ENCODE measurements at regions not wholly inside any gene's neighbourhood (a gene's known extent, or its start where the extent isn't known, plus 50 kb on each side); places are given as distances from the start of the nearest gene placed in this dataset.

DNA sequence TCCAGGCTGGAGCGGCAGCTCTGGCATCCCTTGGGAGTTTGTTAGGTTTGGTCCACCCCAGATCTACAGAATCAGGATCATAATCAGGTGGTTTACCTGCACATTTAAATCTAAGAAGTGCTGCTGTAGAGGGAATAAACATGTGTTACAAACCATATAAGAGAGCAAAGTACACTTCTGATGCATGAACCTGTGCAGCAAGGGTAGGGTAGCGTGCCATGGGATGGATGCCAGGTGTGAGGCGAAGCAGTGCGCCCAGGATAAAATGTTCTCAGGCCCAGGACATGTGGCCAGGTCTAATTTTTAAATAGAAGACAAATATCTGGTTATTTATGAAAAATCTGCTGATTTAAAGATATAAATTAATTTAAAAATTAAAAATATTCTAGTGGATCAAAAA is 308.8 kb upstream of the USP24 start:
- no peak for DNase-seq
- H3K9me3 ChIP-seq, result no peaks in the 10 kb centered on the region
- no peak overlapping the region for H3K27ac ChIP-seq
- WGBS, 3 donors, result 91 to 98% (median 93%) methylated on average over 4 of the region's 4 CpGs
- H3K36me3 ChIP-seq, result no peaks in the 10 kb centered on the region
- intact Hi-C loops (cut with DNase I), result no loop called here
- peaks cover 3% of the 10 kb centered on the region for H3K4me1 ChIP-seq (ENCODE audit: insufficient read depth)
- H3K4me3 ChIP-seq, result no peak overlapping the region
- TF ChIP-seq, protein P1, sequence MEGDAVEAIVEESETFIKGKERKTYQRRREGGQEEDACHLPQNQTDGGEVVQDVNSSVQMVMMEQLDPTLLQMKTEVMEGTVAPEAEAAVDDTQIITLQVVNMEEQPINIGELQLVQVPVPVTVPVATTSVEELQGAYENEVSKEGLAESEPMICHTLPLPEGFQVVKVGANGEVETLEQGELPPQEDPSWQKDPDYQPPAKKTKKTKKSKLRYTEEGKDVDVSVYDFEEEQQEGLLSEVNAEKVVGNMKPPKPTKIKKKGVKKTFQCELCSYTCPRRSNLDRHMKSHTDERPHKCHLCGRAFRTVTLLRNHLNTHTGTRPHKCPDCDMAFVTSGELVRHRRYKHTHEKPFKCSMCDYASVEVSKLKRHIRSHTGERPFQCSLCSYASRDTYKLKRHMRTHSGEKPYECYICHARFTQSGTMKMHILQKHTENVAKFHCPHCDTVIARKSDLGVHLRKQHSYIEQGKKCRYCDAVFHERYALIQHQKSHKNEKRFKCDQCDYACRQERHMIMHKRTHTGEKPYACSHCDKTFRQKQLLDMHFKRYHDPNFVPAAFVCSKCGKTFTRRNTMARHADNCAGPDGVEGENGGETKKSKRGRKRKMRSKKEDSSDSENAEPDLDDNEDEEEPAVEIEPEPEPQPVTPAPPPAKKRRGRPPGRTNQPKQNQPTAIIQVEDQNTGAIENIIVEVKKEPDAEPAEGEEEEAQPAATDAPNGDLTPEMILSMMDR (IDR thresholded peaks at IDR 0.05), result no peak
- TF ChIP-seq EP300 (IDR thresholded peaks at IDR 0.05) (no peak), POLR2A (IDR thresholded peaks at IDR 0.05) (no peak)
- no peaks in the 10 kb centered on the region for H3K27me3 ChIP-seq

GRCh38 chr1:55522982-55523381 is 307.8 kb upstream of the USP24 start:
- intact Hi-C loops (cut with DNase I), result no loop called here
- H3K9me3 ChIP-seq, result no peaks in the 10 kb centered on the region
- no peak for DNase-seq
- no peak overlapping the region for H3K4me3 ChIP-seq
- H3K4me1 ChIP-seq (ENCODE audit: insufficient read depth), result peaks cover 3% of the 10 kb centered on the region
- WGBS, 3 donors, result 51 to 93% (median 62%) methylated on average over 2 of the region's 2 CpGs
- H3K27me3 ChIP-seq, result no peaks in the 10 kb centered on the region
- no peak for TF ChIP-seq EP300 (IDR thresholded peaks at IDR 0.05)
- TF ChIP-seq, protein P1 (IDR thresholded peaks at IDR 0.05), result no peak
- TF ChIP-seq POLR2A (IDR thresholded peaks at IDR 0.05), result no peak
- no peak overlapping the region for H3K27ac ChIP-seq
- H3K36me3 ChIP-seq, result no peaks in the 10 kb centered on the region

DNA sequence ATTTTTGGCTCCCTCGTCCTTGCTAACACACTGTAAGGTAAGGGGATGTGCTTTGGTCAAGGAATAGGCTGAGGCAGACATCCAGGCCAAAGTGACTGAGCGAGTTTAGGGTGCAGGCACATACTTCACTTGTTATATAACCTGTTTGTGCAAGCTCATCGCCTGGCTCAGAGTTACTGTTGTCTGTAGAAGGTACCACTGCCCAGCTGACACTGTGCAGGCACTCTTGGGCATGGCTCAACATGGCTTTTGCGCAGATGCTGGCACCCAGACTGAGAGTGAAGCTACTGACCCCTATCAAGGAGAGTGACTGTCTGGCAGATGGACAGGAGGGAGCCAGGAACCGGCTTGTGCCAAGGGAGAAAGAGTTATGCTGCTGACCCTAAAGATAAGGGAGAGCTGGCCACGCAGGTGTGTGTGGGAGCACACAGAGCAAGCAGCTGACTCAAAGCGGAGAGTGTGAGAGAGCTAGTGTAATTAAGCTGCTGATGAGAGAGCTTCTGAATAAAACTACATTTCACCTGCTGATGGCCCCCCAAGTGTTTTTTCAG is 307.3 kb upstream of the USP24 start:
- intact Hi-C loops (cut with DNase I), result no loop called here
- 66 to 74% (median 69%) methylated on average over 7 of the region's 7 CpGs for WGBS, 3 donors
- Histone ChIP-seq H3K36me3 (no peaks in the 10 kb centered on the region), H3K9me3 (no peaks in the 10 kb centered on the region), H3K27me3 (no peaks in the 10 kb centered on the region), H3K4me3 (no peak overlapping the region), H3K27ac (no peak overlapping the region), H3K4me1 (ENCODE audit: insufficient read depth) (peaks cover 3% of the 10 kb centered on the region)
- DNase-seq, result no peak
- TF ChIP-seq, protein P1 (IDR thresholded peaks at IDR 0.05), result no peak
- no peak for TF ChIP-seq POLR2A (IDR thresholded peaks at IDR 0.05)
- TF ChIP-seq EP300 (IDR thresholded peaks at IDR 0.05), result no peak

GRCh38 chr1:55520861-55521260 is 305.7 kb upstream of the USP24 start:
- Histone ChIP-seq H3K36me3 (no peaks in the 10 kb centered on the region), H3K27me3 (no peaks in the 10 kb centered on the region), H3K4me3 (no peak overlapping the region), H3K4me1 (ENCODE audit: insufficient read depth) (peaks cover 3% of the 10 kb centered on the region), H3K9me3 (no peaks in the 10 kb centered on the region), H3K27ac (no peak overlapping the region)
- no peak for DNase-seq
- intact Hi-C loops (cut with DNase I), result no loop called here
- WGBS, 3 donors, result 93 to 100% (median 95%) methylated on average over 2 of the region's 2 CpGs
- no peak for TF ChIP-seq POLR2A (IDR thresholded peaks at IDR 0.05)
- TF ChIP-seq, protein P1 (IDR thresholded peaks at IDR 0.05), result no peak
- TF ChIP-seq EP300 (IDR thresholded peaks at IDR 0.05), result no peak

Measured in ovary (tissue), 7 donors.